H9 (cell line): ENCODE measurements at regions not wholly inside any gene's neighbourhood (a gene's known extent, or its start where the extent isn't known, plus 50 kb on each side); places are given as distances from the start of the nearest gene placed in this dataset.

Experiments
- DNase-seq: peaks from one replicate; pipeline ENCODE4 v3.0.0-alpha.2; 2017
- H2AFZ ChIP-seq: one replicate; pipeline ENCODE4 v1.6.1; 2013; ENCODE audit warnings: mild to moderate bottlenecking, low read length, control low read depth, moderate library complexity
- H2AK5ac ChIP-seq: 2 replicates; pipeline ENCODE4 v1.6.1; 2013; ENCODE audit warnings: low read length, control low read depth, mixed read lengths; ENCODE audit not compliant: insufficient read length
- H2BK120ac ChIP-seq: one replicate; pipeline ENCODE4 v1.6.1; 2013; ENCODE audit warnings: low read depth, mild to moderate bottlenecking, low read length, control low read depth, inconsistent platforms; ENCODE audit not compliant: poor library complexity, severe bottlenecking
- H2BK12ac ChIP-seq: 2 replicates; pipeline ENCODE4 v1.6.1; 2013; ENCODE audit warnings: low read length, control low read depth, mixed read lengths, low read depth; ENCODE audit not compliant: insufficient read length
- H2BK15ac ChIP-seq: 2 replicates; pipeline ENCODE4 v1.6.1; 2013; ENCODE audit warnings: low read depth, low read length, control low read depth
- H2BK20ac ChIP-seq: one replicate; pipeline ENCODE4 v1.6.1; 2013; ENCODE audit warnings: low read depth, mild to moderate bottlenecking, low read length, control low read depth, inconsistent platforms; ENCODE audit not compliant: poor library complexity, severe bottlenecking
- H2BK5ac ChIP-seq: 2 replicates; pipeline ENCODE4 v1.6.1; 2013; ENCODE audit warnings: low read length, control low read depth, mixed read lengths; ENCODE audit not compliant: insufficient read length
- H3K14ac ChIP-seq: 2 replicates; pipeline ENCODE4 v1.6.1; 2013; ENCODE audit warnings: low read length, control low read depth; ENCODE audit not compliant: insufficient read depth
- H3K18ac ChIP-seq: 2 replicates; pipeline ENCODE4 v1.6.1; 2013; ENCODE audit warnings: low read depth, mild to moderate bottlenecking, mixed read lengths, low read length, control low read depth; ENCODE audit not compliant: insufficient read length
- H3K23ac ChIP-seq: 2 replicates; pipeline ENCODE4 v1.6.1; 2013; ENCODE audit warnings: low read length, control low read depth, mixed read lengths, low read depth; ENCODE audit not compliant: insufficient read length
- H3K23me2 ChIP-seq: 2 replicates; pipeline ENCODE4 v1.6.1; 2013; ENCODE audit warnings: low read depth, mild to moderate bottlenecking, mixed read lengths, low read length, control low read depth; ENCODE audit not compliant: insufficient read length, poor library complexity, severe bottlenecking
- H3K27ac ChIP-seq: 2 replicates; pipeline ENCODE4 v1.5.1; 2013; ENCODE audit warnings: low read length, control low read depth, mixed read lengths, low read depth; ENCODE audit not compliant: insufficient read length
- H3K27me3 ChIP-seq: 2 replicates; pipeline ENCODE4 v1.6.1; 2013; ENCODE audit warnings: low read length, control low read depth, inconsistent platforms; ENCODE audit not compliant: insufficient read depth
- H3K4ac ChIP-seq: 2 replicates; pipeline ENCODE4 v1.6.1; 2013; ENCODE audit warnings: low read depth, mild to moderate bottlenecking, control low read depth, inconsistent platforms, low read length, moderate library complexity
- H3K4me1 ChIP-seq: 2 replicates; pipeline ENCODE4 v1.6.1; 2013; ENCODE audit warnings: low read length, control low read depth, inconsistent platforms; ENCODE audit not compliant: insufficient read depth
- H3K4me2 ChIP-seq: 2 replicates; pipeline ENCODE4 v1.6.1; 2013; ENCODE audit warnings: low read length, control low read depth, mixed read lengths; ENCODE audit not compliant: insufficient read length, insufficient read depth
- H3K56ac ChIP-seq: 2 replicates; pipeline ENCODE4 v1.6.1; 2013; ENCODE audit warnings: low read depth, mild to moderate bottlenecking, mixed read lengths, low read length, control low read depth; ENCODE audit not compliant: insufficient read length
- H3K79me1 ChIP-seq: 2 replicates; pipeline ENCODE4 v1.6.1; 2013; ENCODE audit warnings: low read depth, mild to moderate bottlenecking, moderate library complexity, low read length, control low read depth, inconsistent platforms; ENCODE audit not compliant: insufficient read depth, poor library complexity, severe bottlenecking
- H3K79me2 ChIP-seq: 2 replicates; pipeline ENCODE4 v1.6.1; 2013; ENCODE audit warnings: low read length, control low read depth, inconsistent platforms; ENCODE audit not compliant: insufficient read depth
- H3K9ac ChIP-seq: 2 replicates; pipeline ENCODE4 v1.6.1; 2013; ENCODE audit warnings: low read length, control low read depth, mixed read lengths; ENCODE audit not compliant: insufficient read length; ENCODE audit errors: extremely low read depth
- H3K9me3 ChIP-seq: one replicate; pipeline ENCODE4 v1.6.1; 2013; ENCODE audit warnings: low read depth, low read length, inconsistent platforms; ENCODE audit not compliant: control insufficient read depth
- H3T11ph ChIP-seq: one replicate; pipeline ENCODE4 v1.6.1; 2013; ENCODE audit warnings: mild to moderate bottlenecking, low read length, control low read depth, inconsistent platforms
- H4K20me1 ChIP-seq: one replicate; pipeline ENCODE4 v1.6.1; 2013; ENCODE audit not compliant: control insufficient read depth, insufficient read length, insufficient read depth
- H4K5ac ChIP-seq: 2 replicates; pipeline ENCODE4 v1.6.1; 2013; ENCODE audit warnings: low read depth, mild to moderate bottlenecking, mixed read lengths, low read length, control low read depth; ENCODE audit not compliant: insufficient read length
- H4K8ac ChIP-seq: replicated peaks from 2 replicates; pipeline ENCODE4 v1.6.1; 2013; ENCODE audit warnings: low read length, control low read depth, mixed read lengths, low read depth; ENCODE audit not compliant: insufficient read length
- H4K91ac ChIP-seq: 2 replicates; pipeline ENCODE4 v1.6.1; 2013; ENCODE audit warnings: low read depth, mild to moderate bottlenecking, moderate library complexity, mixed read lengths, low read length, control low read depth; ENCODE audit not compliant: insufficient read length
- H3K27ac Mint-ChIP-seq, 3 experiments: 2 replicates in 2 of 3; 3 replicates in 1 of 3; pipeline ENCODE4 v1.8.0; 2020 to 2021; ENCODE audit warnings: mixed read lengths in 3 of 3, mild to moderate bottlenecking in 1 of 3, moderate library complexity in 1 of 3
- H3K27me3 Mint-ChIP-seq: 2 replicates; pipeline ENCODE4 v1.8.0; 2021; ENCODE audit warnings: low read depth, mild to moderate bottlenecking, moderate library complexity, mixed read lengths
- H3K36me3 Mint-ChIP-seq, 3 experiments: 2 replicates in 2 of 3; 3 replicates in 1 of 3; pipeline ENCODE4 v1.8.0; 2020 to 2021; ENCODE audit warnings: low read depth in 3 of 3, mixed read lengths in 3 of 3; ENCODE audit not compliant: insufficient read depth in 1 of 3
- H3K4me1 Mint-ChIP-seq, 2 experiments: 2 replicates each; pipeline ENCODE4 v1.8.0; 2020; ENCODE audit warnings: mixed read lengths in 2 of 2
- H3K4me3 Mint-ChIP-seq, 2 experiments: 2 replicates in 1 of 2; 3 replicates in 1 of 2; pipeline ENCODE4 v1.8.0; 2020 to 2021; ENCODE audit warnings: mild to moderate bottlenecking in 2 of 2, mixed read lengths in 2 of 2, moderate library complexity in 1 of 2
- H3K9me3 Mint-ChIP-seq, 2 experiments: 2 replicates in 1 of 2; 3 replicates in 1 of 2; pipeline ENCODE4 v1.8.0; 2020; ENCODE audit warnings: mild to moderate bottlenecking in 2 of 2, mixed read lengths in 2 of 2, moderate library complexity in 1 of 2
- CTCF ChIP-seq: fragments of 200-600 bp; sonication (generic); conservative IDR thresholded peaks from 3 replicates; pipeline ENCODE4 v1.8.0; 2021; ENCODE audit warnings: antibody characterized with exemption, mild to moderate bottlenecking
- WGBS: extraction: QIAGEN DNeasy Blood & Tissue Kit; methylation state at CpG from one replicate; pipeline ENCODE4 v1.1.7; 2013; ENCODE audit warnings: missing lambda C conversion rate, low lambda C conversion rate, mixed read lengths; ENCODE audit not compliant: insufficient read length; ENCODE audit errors: extremely low coverage; 5-methylcytosine and 5-hydroxymethylcytosine counted together

DNA sequence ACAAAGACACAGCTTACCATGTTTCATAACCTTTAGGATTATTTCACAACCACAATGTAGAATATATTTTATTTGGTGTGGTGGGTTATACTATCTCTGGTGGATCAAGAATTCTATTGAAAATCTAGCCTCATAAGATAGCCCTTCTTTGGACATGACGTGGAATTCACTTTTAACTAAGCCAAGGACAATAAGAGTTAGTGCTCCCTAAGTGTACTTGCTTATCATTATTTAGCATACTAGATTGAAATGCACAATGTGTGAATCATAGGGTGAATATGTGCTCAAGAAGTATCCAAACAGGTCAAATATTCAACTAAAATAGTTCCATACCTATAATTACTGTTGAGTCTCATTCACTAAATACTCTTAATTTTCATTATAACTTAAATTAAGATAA lies 1179.5 kb upstream of the GOT2 start:
- WGBS = no CpG with 5 or more reads among the region's 1 CpG
- no peak for DNase-seq

More for the DNA sequence above, 1179.5 kb upstream of the GOT2 start:
- Histone ChIP-seq H3K23me2 (no peaks in the 10 kb centered on the region), H4K8ac (no peak overlapping the region), H3K23ac (no peak overlapping the region), H4K5ac (no peak overlapping the region), H4K20me1 (no peaks in the 10 kb centered on the region), H3K4me2 (no peak overlapping the region), H3K27ac (no peak overlapping the region), H3K4ac (no peak overlapping the region), H3K9ac (no peak overlapping the region), H3K4me1 (peaks cover 4% of the 10 kb centered on the region), H3T11ph (no peak overlapping the region), H3K9me3 (no peaks in the 10 kb centered on the region), H3K27me3 (no peaks in the 10 kb centered on the region), H2BK5ac (no peak overlapping the region), H3K18ac (no peak overlapping the region), H2BK20ac (no peak overlapping the region), H2BK15ac (no peak overlapping the region), H3K79me1 (no peaks in the 10 kb centered on the region), H3K79me2 (no peaks in the 10 kb centered on the region), H2AFZ (no peak overlapping the region), H2BK12ac (no peak overlapping the region), H2BK120ac (no peak overlapping the region), H3K14ac (no peak overlapping the region), H4K91ac (no peak overlapping the region), H2AK5ac (no peak overlapping the region), H3K56ac (no peak overlapping the region)
- Mint-ChIP-seq H3K4me1 (peaks cover 14 to 15% of the 10 kb centered on the region in 2 experiments), H3K27ac (no peak overlapping the region), H3K4me3 (no peak overlapping the region), H3K27me3 (no peaks in the 10 kb centered on the region), H3K36me3 (no peaks in the 10 kb centered on the region), H3K9me3 (no peaks in the 10 kb centered on the region)
- no peak for TF ChIP-seq CTCF
